SK-N-SH (cell line): ENCODE measurements at regions not wholly inside any gene's neighbourhood (a gene's known extent, or its start where the extent isn't known, plus 50 kb on each side); places are given as distances from the start of the nearest gene placed in this dataset.

Source experiments
- CTCF ChIA-PET: fragments of 300-600, 350-600 bp; formaldehyde crosslinking; extraction: SDS; loops from one replicate; lab custom pipeline; 2021; lab: Yijun Ruan, JAX
- POLR2A ChIA-PET: fragments of 350-600 bp; sonication (Branson Sonifier 250); formaldehyde crosslinking; extraction: SDS; loops from one replicate; lab custom pipeline; 2020; ENCODE audit warnings: antibody characterized with exemption, inconsistent platforms; lab: Yijun Ruan, JAX
- DNase-seq: peaks from one replicate; pipeline ENCODE4 v3.0.0; 2012
- H2AFZ ChIP-seq: fragments of 200-600 bp; sonication (generic); 2 replicates; pipeline ENCODE4 v1.8.1; 2016; ENCODE audit warnings: antibody characterized with exemption, mild to moderate bottlenecking, low read depth
- H3F3A ChIP-seq: fragments of 200-600 bp; sonication (generic); replicated peaks from 2 replicates; pipeline ENCODE3; 2016; ENCODE audit warnings: antibody characterized with exemption, mild to moderate bottlenecking; ENCODE audit not compliant: insufficient read depth
- H3K27ac ChIP-seq, 2 experiments: fragments of 200-500 bp in 1 of 2; fragments of 200-600 bp in 1 of 2; sonication (Bioruptor generic) in 1 of 2; sonication (generic), shearing (Covaris generic) in 1 of 2; 2 replicates each; pipeline versions ENCODE4 v1.5.1 to v1.6.1; 2014 to 2016; ENCODE audit warnings: low read depth in 2 of 2, inconsistent platforms in 1 of 2, low read length in 1 of 2, mild to moderate bottlenecking in 1 of 2, mixed read lengths in 1 of 2
- H3K27me3 ChIP-seq: fragments of 200-600 bp; sonication (generic), shearing (Covaris generic); 2 replicates; pipeline ENCODE4 v1.6.1; 2016; ENCODE audit warnings: mixed run types; ENCODE audit not compliant: insufficient read depth
- H3K36me3 ChIP-seq, 2 experiments: fragments of 200-500 bp in 1 of 2; fragments of 200-600 bp in 1 of 2; sonication (Bioruptor generic) in 1 of 2; sonication (generic) in 1 of 2; replicated peaks in 1 of 2; 2 replicates each; pipeline versions ENCODE3 to v1.5.1; 2014 to 2016; ENCODE audit warnings: low read length in 1 of 2, mild to moderate bottlenecking in 1 of 2; ENCODE audit not compliant: insufficient read depth in 2 of 2, control insufficient read depth in 1 of 2
- H3K4me1 ChIP-seq, 2 experiments: fragments of 200-500 bp in 1 of 2; fragments of 200-600 bp in 1 of 2; sonication (Bioruptor generic) in 1 of 2; sonication (generic), shearing (Covaris generic) in 1 of 2; 2 replicates each; pipeline versions ENCODE4 v1.5.1 to v1.6.1; 2014 to 2016; ENCODE audit warnings: low read depth in 1 of 2, low read length in 1 of 2, mixed run types in 1 of 2; ENCODE audit not compliant: insufficient read depth in 2 of 2, control insufficient read depth in 1 of 2
- H3K4me2 ChIP-seq: fragments of 200-600 bp; sonication (generic), shearing (Covaris generic); 2 replicates; pipeline ENCODE4 v1.6.1; 2017; ENCODE audit warnings: mixed run types
- H3K4me3 ChIP-seq, 2 experiments: fragments of 200-500 bp in 1 of 2; fragments of 200-600 bp in 1 of 2; sonication (Bioruptor generic) in 1 of 2; sonication (generic), shearing (Covaris generic) in 1 of 2; 2 replicates each; pipeline versions ENCODE4 v1.5.1 to v1.8.1; 2014 to 2016; ENCODE audit warnings: low read depth in 2 of 2, inconsistent platforms in 1 of 2, low read length in 1 of 2, mild to moderate bottlenecking in 1 of 2, mixed read lengths in 1 of 2, moderate library complexity in 1 of 2
- H3K79me2 ChIP-seq: fragments of 200-600 bp; sonication (generic); 2 replicates; pipeline ENCODE4 v1.8.1; 2017; ENCODE audit warnings: mild to moderate bottlenecking; ENCODE audit not compliant: insufficient read depth
- H3K9ac ChIP-seq: fragments of 200-600 bp; sonication (generic); 2 replicates; pipeline ENCODE4 v1.6.1; 2017; ENCODE audit warnings: mixed run types
- H3K9me2 ChIP-seq: fragments of 200-600 bp; sonication (generic); 2 replicates; pipeline ENCODE4 v1.6.1; 2017; ENCODE audit warnings: mixed run types
- H3K9me3 ChIP-seq: fragments of 200-600 bp; sonication (generic); 2 replicates; pipeline ENCODE4 v1.6.1; 2017; ENCODE audit warnings: mixed run types, mild to moderate bottlenecking, moderate library complexity
- H4K20me1 ChIP-seq: fragments of 200-600 bp; sonication (generic); 2 replicates; pipeline ENCODE4 v1.6.1; 2017; ENCODE audit warnings: mild to moderate bottlenecking, mixed run types; ENCODE audit not compliant: insufficient read depth
- CHD2 ChIP-seq: fragments of 150-350 bp; IDR thresholded peaks from 2 replicates; pipeline ENCODE4 v1.6.1; 2018; ENCODE audit warnings: low read length; ENCODE audit not compliant: partially characterized antibody
- CTCF ChIP-seq: fragments of 200-600 bp; sonication (generic); IDR thresholded peaks from 2 replicates; pipeline ENCODE4 v1.6.1; 2017; ENCODE audit warnings: antibody characterized with exemption, mild to moderate bottlenecking, moderate library complexity
- ELF1 ChIP-seq: IDR thresholded peaks from 2 replicates; pipeline ENCODE4 v1.4.0; 2012
- EP300 ChIP-seq, 2 experiments: IDR thresholded peaks; 2 replicates each; pipeline versions ENCODE4 v1.4.0 to v1.6.1; 2012; ENCODE audit warnings: borderline replicate concordance in 1 of 2, low read depth in 1 of 2, low read length in 1 of 2
- EZH2phosphoT487 ChIP-seq: fragments of 200-600 bp; sonication (generic); IDR thresholded peaks from 2 replicates; pipeline ENCODE4 v1.6.1; 2017; ENCODE audit warnings: low read depth, mixed run types, mild to moderate bottlenecking, antibody characterized with exemption, moderate library complexity, borderline replicate concordance
- GABPA ChIP-seq: IDR thresholded peaks from 2 replicates; pipeline ENCODE4 v1.4.0; 2012; ENCODE audit warnings: low read depth, mild to moderate bottlenecking
- GATA2 ChIP-seq: sonication (generic); formaldehyde crosslinking; IDR thresholded peaks from 2 replicates; pipeline ENCODE4 v1.5.0; 2020; ENCODE audit warnings: mild to moderate bottlenecking, missing genetic modification reagents
- IRF3 ChIP-seq: fragments of 150-350 bp; IDR thresholded peaks from 2 replicates; pipeline ENCODE4 v1.6.1; 2016; ENCODE audit warnings: mild to moderate bottlenecking, low read depth, low read length
- JUND ChIP-seq: IDR thresholded peaks from 2 replicates; pipeline ENCODE4 v1.4.0; 2012
- NFIC ChIP-seq: IDR thresholded peaks from 2 replicates; pipeline ENCODE4 v1.4.0; 2012; ENCODE audit warnings: borderline replicate concordance
- NRF1 ChIP-seq: IDR thresholded peaks from 2 replicates; pipeline ENCODE4 v1.6.1; 2012; ENCODE audit warnings: low read depth, mild to moderate bottlenecking, low read length
- PBX3 ChIP-seq: IDR thresholded peaks from 2 replicates; pipeline ENCODE4; 2012
- RAD21 ChIP-seq: IDR thresholded peaks from 2 replicates; pipeline ENCODE4 v1.6.1; 2012; ENCODE audit warnings: mild to moderate bottlenecking, low read length
- RCOR1 ChIP-seq: fragments of 150-350 bp; IDR thresholded peaks from 2 replicates; pipeline ENCODE4 v1.6.1; 2017; ENCODE audit warnings: antibody characterized with exemption, low read length
- RFX5 ChIP-seq: IDR thresholded peaks from 2 replicates; pipeline ENCODE4 v1.6.1; 2012; ENCODE audit warnings: mild to moderate bottlenecking, improper control_type of control experiment, low read length
- RXRA ChIP-seq: IDR thresholded peaks from 2 replicates; pipeline ENCODE4 v1.4.0; 2012; ENCODE audit warnings: low read depth, mild to moderate bottlenecking, borderline replicate concordance
- TCF12 ChIP-seq: IDR thresholded peaks from 2 replicates; pipeline ENCODE4 v1.4.0; 2012
- TEAD4 ChIP-seq: IDR thresholded peaks from 2 replicates; pipeline ENCODE4 v1.4.0; 2012; ENCODE audit warnings: mild to moderate bottlenecking, borderline replicate concordance; ENCODE audit not compliant: insufficient read depth
- WGBS: methylation state at CpG from one replicate; pipeline ENCODE4 v1.1.6; 2017; ENCODE audit warnings: low lambda C conversion rate; 5-methylcytosine and 5-hydroxymethylcytosine counted together
- TF ChIP-seq, protein P1 (sequence below): IDR thresholded peaks from 2 replicates; pipeline ENCODE4 v1.4.0; 2012; ENCODE audit warnings: low read depth, borderline replicate concordance

GRCh38 chr10:131760416-131761166 lies 140.2 kb upstream of the PPP2R2D start:
- 42% methylated on average over 10 of the region's 10 CpGs for WGBS
- no peaks in the 10 kb centered on the region for H3K79me2 ChIP-seq
- H3K9ac ChIP-seq: no peak overlapping the region
- no peaks in the 10 kb centered on the region for H3K27me3 ChIP-seq
- TF ChIP-seq RFX5: no peak
- no peak for TF ChIP-seq CTCF
- TF ChIP-seq RXRA: no peak
- no peak for TF ChIP-seq IRF3
- TF ChIP-seq PBX3: no peak
- no peak for TF ChIP-seq NRF1
- TF ChIP-seq GABPA: no peak
- TF ChIP-seq EP300 (IDR thresholded peaks at IDR 0.05; ENCODE audit: borderline replicate concordance in 1 of 2, low read depth in 1 of 2, low read length in 1 of 2): no peak
- TF ChIP-seq CHD2: no peak
- no peak for TF ChIP-seq GATA2
- TF ChIP-seq TCF12: no peak
- no peak for TF ChIP-seq RAD21
- TF ChIP-seq TEAD4: no peak
- TF ChIP-seq, protein P1, sequence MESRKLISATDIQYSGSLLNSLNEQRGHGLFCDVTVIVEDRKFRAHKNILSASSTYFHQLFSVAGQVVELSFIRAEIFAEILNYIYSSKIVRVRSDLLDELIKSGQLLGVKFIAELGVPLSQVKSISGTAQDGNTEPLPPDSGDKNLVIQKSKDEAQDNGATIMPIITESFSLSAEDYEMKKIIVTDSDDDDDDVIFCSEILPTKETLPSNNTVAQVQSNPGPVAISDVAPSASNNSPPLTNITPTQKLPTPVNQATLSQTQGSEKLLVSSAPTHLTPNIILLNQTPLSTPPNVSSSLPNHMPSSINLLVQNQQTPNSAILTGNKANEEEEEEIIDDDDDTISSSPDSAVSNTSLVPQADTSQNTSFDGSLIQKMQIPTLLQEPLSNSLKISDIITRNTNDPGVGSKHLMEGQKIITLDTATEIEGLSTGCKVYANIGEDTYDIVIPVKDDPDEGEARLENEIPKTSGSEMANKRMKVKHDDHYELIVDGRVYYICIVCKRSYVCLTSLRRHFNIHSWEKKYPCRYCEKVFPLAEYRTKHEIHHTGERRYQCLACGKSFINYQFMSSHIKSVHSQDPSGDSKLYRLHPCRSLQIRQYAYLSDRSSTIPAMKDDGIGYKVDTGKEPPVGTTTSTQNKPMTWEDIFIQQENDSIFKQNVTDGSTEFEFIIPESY: no peak
- TF ChIP-seq RCOR1: no peak
- no peak for TF ChIP-seq NFIC
- TF ChIP-seq JUND: no peak
- no peak for TF ChIP-seq EZH2phosphoT487
- no peak for TF ChIP-seq ELF1
- no peaks in the 10 kb centered on the region for H3K9me2 ChIP-seq
- H3K36me3 ChIP-seq: no peaks in the 10 kb centered on the region
- no peak overlapping the region for H3K27ac ChIP-seq
- no peak for DNase-seq
- H3K4me1 ChIP-seq: no peaks in the 10 kb centered on the region
- no peaks in the 10 kb centered on the region for H3F3A ChIP-seq
- no peak overlapping the region for H3K4me2 ChIP-seq
- no peak overlapping the region for H3K4me3 ChIP-seq
- no peaks in the 10 kb centered on the region for H4K20me1 ChIP-seq
- no peaks in the 10 kb centered on the region for H3K9me3 ChIP-seq
- ChIA-PET CTCF (no interaction called here), POLR2A (no interaction called here)
- H2AFZ ChIP-seq: no peak overlapping the region
